ENCODE measurements at regions not wholly inside any gene's neighbourhood (a gene's known extent, or its start where the extent isn't known, plus 50 kb on each side); places are given as distances from the start of the nearest gene placed in this dataset.

DNA sequence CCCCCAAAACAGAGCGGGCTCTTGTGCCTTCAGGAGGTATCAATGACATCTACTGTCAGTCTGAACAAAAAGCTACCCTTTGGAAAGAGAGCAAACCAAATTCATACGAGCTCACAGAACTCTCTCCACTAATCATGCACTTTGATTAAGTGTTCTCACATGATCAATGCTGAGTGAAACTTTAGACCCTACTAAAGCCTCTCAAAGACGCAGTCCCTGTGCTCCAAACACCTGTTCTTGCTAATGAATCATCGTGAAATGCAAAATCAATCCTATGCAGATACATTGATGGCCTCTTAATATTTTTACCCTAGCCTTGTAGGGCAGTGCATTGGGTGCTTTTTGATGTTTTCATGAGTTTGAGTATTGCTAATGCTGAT lies 113.4 kb downstream of the ZBTB18 start:
- DNase-seq (ENCODE audit: insufficient read length, low spot score) (no peak), FAIRE-seq (no peak)
- no peak for TF ChIP-seq POLR2A (IDR thresholded peaks at IDR 0.05; ENCODE audit: low read depth, low read length)

- no peak for TF ChIP-seq POLR2A (IDR thresholded peaks at IDR 0.05; ENCODE audit: low read depth, low read length)
- DNase-seq (ENCODE audit: insufficient read length, low spot score), result no peak
- FAIRE-seq, result no peak
These were observed 113.9 kb downstream of the ZBTB18 start for GRCh38 chr1:244165021-244165420.

DNA sequence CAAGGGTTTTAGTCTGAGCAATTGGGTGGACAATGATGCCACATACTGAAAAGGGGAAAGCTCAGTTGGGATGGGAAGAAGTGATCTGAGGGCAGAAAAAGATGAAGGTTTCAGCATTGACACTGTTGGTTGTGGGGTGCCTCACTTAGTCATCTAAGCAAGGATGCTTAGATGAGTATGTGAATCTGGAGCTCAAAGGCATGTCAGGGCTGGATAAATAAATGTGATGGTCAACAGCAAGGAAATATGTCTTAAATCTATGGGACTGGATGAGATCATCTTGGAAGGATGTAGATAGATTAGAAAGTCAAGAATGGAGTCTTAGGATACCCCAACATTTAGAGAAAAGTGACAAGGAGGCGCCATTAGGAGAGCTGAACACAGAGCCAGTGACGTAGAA lies 114.6 kb downstream of the ZBTB18 start:
- no peak for DNase-seq (ENCODE audit: insufficient read length, low spot score)
- no peak for TF ChIP-seq POLR2A (IDR thresholded peaks at IDR 0.05; ENCODE audit: low read depth, low read length)
- no peak for FAIRE-seq

GRCh38 chr1:244171241-244171985 lies 120.3 kb downstream of the ZBTB18 start:
- TF ChIP-seq POLR2A (IDR thresholded peaks at IDR 0.05; ENCODE audit: low read depth, low read length), result no peak
- FAIRE-seq (no peak), DNase-seq (ENCODE audit: insufficient read length, low spot score) (no peak)

GRCh38 chr1:244173240-244173639 lies 122.2 kb downstream of the ZBTB18 start:
- no peak for FAIRE-seq

DNA sequence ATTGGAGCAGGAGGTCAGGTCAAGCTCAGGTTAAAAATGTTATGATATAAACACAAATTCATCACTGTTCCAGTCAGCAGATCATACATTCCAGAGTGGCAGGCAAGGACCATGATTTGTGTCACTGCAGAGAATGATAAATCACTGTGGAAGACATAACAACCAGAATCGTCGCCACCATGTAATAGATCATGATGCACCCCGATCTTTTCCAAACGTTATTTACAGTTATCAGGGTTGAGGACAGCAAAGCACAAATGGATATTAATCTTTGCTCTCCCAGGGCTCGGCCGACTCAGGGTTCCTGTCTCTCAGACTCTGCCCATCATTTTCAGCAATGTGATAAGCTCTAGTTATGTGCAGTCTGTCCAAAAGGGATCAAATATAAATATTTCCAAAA lies 122.7 kb downstream of the ZBTB18 start:
- no peak for FAIRE-seq
- no peak for DNase-seq (ENCODE audit: insufficient read length, low spot score)
- no peak for TF ChIP-seq POLR2A (IDR thresholded peaks at IDR 0.05; ENCODE audit: low read depth, low read length)

More at GRCh38 chr1:244173240-244173639, 122.2 kb downstream of the ZBTB18 start:
- no peak for TF ChIP-seq POLR2A (IDR thresholded peaks at IDR 0.05; ENCODE audit: low read depth, low read length)
- no peak for DNase-seq (ENCODE audit: insufficient read length, low spot score)

DNA sequence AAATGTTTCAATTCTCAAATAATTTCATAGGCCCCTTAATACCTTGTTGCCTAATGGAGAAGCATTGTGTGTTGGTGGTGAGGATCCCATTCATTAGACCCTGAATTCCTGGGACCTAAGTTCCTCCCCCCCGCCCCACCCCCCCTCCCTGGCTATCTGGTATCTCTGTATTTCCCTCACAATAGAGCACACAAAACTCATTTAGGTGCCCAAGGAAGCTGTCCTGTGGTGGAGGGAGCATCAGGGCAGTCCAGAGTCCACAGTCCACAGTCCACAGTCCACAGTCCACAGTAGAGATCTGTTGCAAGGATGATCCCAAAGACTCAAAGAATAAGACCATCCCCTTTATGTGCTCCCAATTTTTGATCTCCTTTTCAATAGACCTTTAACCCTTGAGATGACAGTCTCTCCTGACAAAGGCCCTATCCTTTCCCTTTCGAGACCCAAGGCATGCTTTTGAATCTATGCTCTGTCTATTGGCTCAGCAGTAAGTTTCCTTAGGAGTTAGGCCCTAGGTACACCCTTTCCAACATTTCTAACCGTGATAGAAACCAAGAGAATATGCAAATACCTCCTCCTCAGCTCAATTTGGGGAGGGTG lies 123.9 kb downstream of the ZBTB18 start:
- DNase-seq (ENCODE audit: insufficient read length, low spot score) (no peak), FAIRE-seq (no peak)
- no peak for TF ChIP-seq POLR2A (IDR thresholded peaks at IDR 0.05; ENCODE audit: low read depth, low read length)

GRCh38 chr1:244176201-244176600 lies 125.1 kb downstream of the ZBTB18 start:
- DNase-seq (ENCODE audit: insufficient read length, low spot score), result no peak
- no peak for FAIRE-seq
- no peak for TF ChIP-seq POLR2A (IDR thresholded peaks at IDR 0.05; ENCODE audit: low read depth, low read length)

DNA sequence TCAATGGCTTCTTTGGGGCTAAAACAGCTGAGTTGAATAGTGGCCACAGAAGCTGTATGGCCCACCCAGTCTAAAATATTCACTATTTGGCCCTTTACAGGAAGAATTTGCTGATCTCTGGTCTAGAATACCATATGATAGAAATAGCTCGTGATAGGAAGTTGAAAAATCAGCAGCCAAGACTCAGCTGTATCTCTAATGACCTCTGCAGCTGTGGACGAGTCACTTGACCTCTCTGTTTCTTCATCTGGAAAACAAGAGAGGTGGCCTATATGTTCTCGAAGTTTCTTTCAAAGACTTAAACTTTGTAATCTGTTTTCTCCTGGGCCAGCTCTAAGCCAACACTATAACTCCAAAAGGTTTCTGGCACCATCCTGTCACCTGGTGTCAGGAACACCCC lies 129.2 kb downstream of the ZBTB18 start:
- no peak for FAIRE-seq
- TF ChIP-seq POLR2A (IDR thresholded peaks at IDR 0.05; ENCODE audit: low read depth, low read length), result no peak
- DNase-seq (ENCODE audit: insufficient read length, low spot score), result no peak

GRCh38 chr1:244181867-244182266 lies 130.8 kb downstream of the ZBTB18 start:
- no peak for DNase-seq (ENCODE audit: insufficient read length, low spot score)
- no peak for FAIRE-seq
- TF ChIP-seq POLR2A (IDR thresholded peaks at IDR 0.05; ENCODE audit: low read depth, low read length), result no peak

GRCh38 chr1:244183037-244183436 lies 132.0 kb downstream of the ZBTB18 start:
- no peak for DNase-seq (ENCODE audit: insufficient read length, low spot score)
- TF ChIP-seq POLR2A (IDR thresholded peaks at IDR 0.05; ENCODE audit: low read depth, low read length), result no peak
- no peak for FAIRE-seq

DNA sequence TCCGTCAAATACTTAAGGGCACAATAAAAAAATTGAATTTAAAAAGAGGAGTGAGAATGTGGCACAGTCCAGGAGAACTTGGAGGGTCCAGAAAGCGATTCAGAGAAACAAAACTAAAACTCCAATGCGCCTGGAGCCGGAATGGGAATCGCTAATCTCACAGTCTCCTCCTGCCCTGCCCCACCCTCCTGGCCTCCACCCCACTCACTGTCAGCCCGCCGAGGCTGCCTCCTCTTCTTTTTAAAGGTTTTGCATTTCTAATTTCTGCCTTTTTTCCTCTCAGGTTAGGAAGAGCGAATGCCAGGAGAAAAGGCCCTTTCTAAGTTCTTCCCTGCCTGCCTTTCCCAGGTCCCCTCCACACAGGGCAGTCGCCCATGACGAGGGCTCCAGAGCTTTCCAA lies 135.3 kb downstream of the ZBTB18 start:
- FAIRE-seq (no peak), DNase-seq (ENCODE audit: insufficient read length, low spot score) (no peak)
- no peak for TF ChIP-seq POLR2A (IDR thresholded peaks at IDR 0.05; ENCODE audit: low read depth, low read length)

DNA sequence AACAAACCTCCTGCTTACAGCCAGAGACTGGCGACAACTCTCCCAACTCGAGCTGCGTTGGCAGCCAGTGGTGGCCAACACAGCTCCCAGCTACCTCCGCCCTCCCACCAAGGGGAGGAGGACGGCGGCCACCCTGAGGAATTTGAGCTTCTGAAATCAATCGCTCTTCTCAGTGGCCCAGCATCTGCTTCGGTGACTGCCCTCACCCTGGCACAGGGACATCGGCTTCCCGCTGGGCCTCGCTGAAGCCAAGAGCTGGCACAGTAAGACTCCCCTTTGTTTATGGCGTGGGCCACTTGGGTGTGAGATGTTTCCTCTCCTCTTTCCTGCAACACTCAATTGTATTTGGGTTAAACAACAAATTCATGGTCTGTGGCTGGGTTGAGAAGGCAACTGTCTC lies 136.2 kb downstream of the ZBTB18 start:
- TF ChIP-seq POLR2A (IDR thresholded peaks at IDR 0.05; ENCODE audit: low read depth, low read length), result no peak
- no peak for DNase-seq (ENCODE audit: insufficient read length, low spot score)
- no peak for FAIRE-seq

GRCh38 chr1:244191581-244191980 lies 140.5 kb downstream of the ZBTB18 start:
- no peak for TF ChIP-seq POLR2A (IDR thresholded peaks at IDR 0.05; ENCODE audit: low read depth, low read length)
- no peak for FAIRE-seq
- DNase-seq (ENCODE audit: insufficient read length, low spot score), result no peak

- DNase-seq (ENCODE audit: insufficient read length, low spot score) (no peak), FAIRE-seq (no peak)
- no peak for TF ChIP-seq POLR2A (IDR thresholded peaks at IDR 0.05; ENCODE audit: low read depth, low read length)
These were observed 141.2 kb downstream of the ZBTB18 start for GRCh38 chr1:244192325-244192724.

All from H54 (cell line).